Activated CD8-positive, alpha-beta memory T cell treated with anti-CD3 and anti-CD28 coated beads for 4 hours (primary cell): ENCODE measurements at regions not wholly inside any gene's neighbourhood (a gene's known extent, or its start where the extent isn't known, plus 50 kb on each side); places are given as distances from the start of the nearest gene placed in this dataset.

Experiments used
- DNase-seq, 2 donors: peaks; one replicate each; pipeline ENCODE4 v3.0.0-alpha.2; 2020; ENCODE audit warnings: low read depth in 2 of 2

- no peak for DNase-seq
Measured at GRCh38 chr1:47554082-47554481, 116.2 kb downstream of the FOXD2 start.

- DNase-seq, result no peak
Measured at GRCh38 chr1:47554901-47555300, 117.1 kb downstream of the FOXD2 start.

- no peak for DNase-seq
Measured at GRCh38 chr1:47555306-47555705, 117.5 kb downstream of the FOXD2 start.

- no peak for DNase-seq
Measured at GRCh38 chr1:47555841-47556560, 118.2 kb downstream of the FOXD2 start.

GRCh38 chr1:47557066-47557465 is 119.2 kb downstream of the FOXD2 start:
- DNase-seq, result no peak

GRCh38 chr1:47558601-47559593 is 121.1 kb downstream of the FOXD2 start:
- no peak for DNase-seq

GRCh38 chr1:47559944-47560695 is 122.3 kb downstream of the FOXD2 start:
- DNase-seq, result no peak

- no peak for DNase-seq
Measured at GRCh38 chr1:47561523-47562007, 123.7 kb downstream of the FOXD2 start.

- DNase-seq, result no peak
Measured at GRCh38 chr1:47562147-47562546, 124.3 kb downstream of the FOXD2 start.

GRCh38 chr1:47562799-47563198 is 125.0 kb downstream of the FOXD2 start:
- no peak for DNase-seq

GRCh38 chr1:47563201-47563600 is 125.4 kb downstream of the FOXD2 start:
- no peak for DNase-seq

GRCh38 chr1:47564570-47564969 is 126.7 kb downstream of the FOXD2 start:
- DNase-seq, result no peak

- DNase-seq, result no peak
Measured at GRCh38 chr1:47565092-47565491, 127.2 kb downstream of the FOXD2 start.

GRCh38 chr1:47565676-47566075 is 127.8 kb downstream of the FOXD2 start:
- DNase-seq, result no peak

- no peak for DNase-seq
Measured at GRCh38 chr1:47568763-47569162, 130.9 kb downstream of the FOXD2 start.

GRCh38 chr1:47569261-47569660 is 131.4 kb downstream of the FOXD2 start:
- DNase-seq, result no peak

GRCh38 chr1:47569681-47570470 is 132.0 kb downstream of the FOXD2 start:
- DNase-seq, result no peak

GRCh38 chr1:47571161-47571560 is 133.3 kb downstream of the FOXD2 start:
- no peak for DNase-seq

- DNase-seq, result no peak
Measured at GRCh38 chr1:47571952-47572351, 134.1 kb downstream of the FOXD2 start.

- no peak for DNase-seq
Measured at GRCh38 chr1:47572731-47573430, 135.0 kb downstream of the FOXD2 start.
